Erythroblast (primary cell): ENCODE measurements at regions not wholly inside any gene's neighbourhood (a gene's known extent, or its start where the extent isn't known, plus 50 kb on each side); places are given as distances from the start of the nearest gene placed in this dataset.

ENCODE experiments used
- GATA1 ChIP-seq: IDR thresholded peaks from 2 replicates; pipeline ENCODE4 v1.6.1; 2011; ENCODE audit warnings: low read depth, mild to moderate bottlenecking, control low read depth, low read length, moderate library complexity
- POLR2A ChIP-seq: IDR thresholded peaks from 2 replicates; pipeline ENCODE4 v1.6.1; 2011; ENCODE audit warnings: mild to moderate bottlenecking, low read length

GRCh38 chr3:170811515-170811914 is 58.5 kb downstream of the RPL22L1 start:
- no peak for TF ChIP-seq POLR2A
- no peak for TF ChIP-seq GATA1
